Neuronal stem cell (in vitro differentiated cells): ENCODE measurements at regions not wholly inside any gene's neighbourhood (a gene's known extent, or its start where the extent isn't known, plus 50 kb on each side); places are given as distances from the start of the nearest gene placed in this dataset.

Source experiments
- DNase-seq: peaks from one replicate; pipeline ENCODE4 v3.0.0-alpha.2; 2013; ENCODE audit warnings: low spot score
- H2AFZ ChIP-seq: one replicate; pipeline ENCODE4 v1.6.1; 2013; ENCODE audit warnings: mild to moderate bottlenecking, low read length, inconsistent platforms
- H2AK5ac ChIP-seq: 2 replicates; pipeline ENCODE4 v1.6.1; 2013; ENCODE audit warnings: low read depth, mild to moderate bottlenecking, inconsistent platforms, low read length, moderate library complexity, mixed read lengths
- H2BK120ac ChIP-seq: 2 replicates; pipeline ENCODE4 v1.6.1; 2013; ENCODE audit warnings: low read depth, mild to moderate bottlenecking, inconsistent platforms, low read length, moderate library complexity, mixed read lengths
- H2BK12ac ChIP-seq: one replicate; pipeline ENCODE4 v1.6.1; 2013; ENCODE audit warnings: low read length, inconsistent platforms
- H2BK15ac ChIP-seq: 2 replicates; pipeline ENCODE4 v1.6.1; 2013; ENCODE audit warnings: mild to moderate bottlenecking, low read length, inconsistent platforms, mixed read lengths
- H2BK5ac ChIP-seq: one replicate; pipeline ENCODE4 v1.6.1; 2013; ENCODE audit warnings: inconsistent platforms, mild to moderate bottlenecking, low read length, moderate library complexity
- H3K14ac ChIP-seq: one replicate; pipeline ENCODE4 v1.6.1; 2013; ENCODE audit warnings: low read length, inconsistent platforms
- H3K18ac ChIP-seq: 2 replicates; pipeline ENCODE4 v1.6.1; 2013; ENCODE audit warnings: low read length, inconsistent platforms
- H3K23ac ChIP-seq: 2 replicates; pipeline ENCODE4 v1.6.1; 2013; ENCODE audit warnings: low read depth, mild to moderate bottlenecking, mixed read lengths, low read length, inconsistent platforms; ENCODE audit not compliant: poor library complexity
- H3K27ac ChIP-seq: replicated peaks from 3 replicates; pipeline ENCODE4 v1.5.1; 2013; ENCODE audit warnings: low read length, inconsistent platforms
- H3K27me3 ChIP-seq, 3 experiments: 2 replicates each; pipeline ENCODE4 v1.6.1; 2013; ENCODE audit warnings: low read length in 3 of 3, mild to moderate bottlenecking in 2 of 3, inconsistent platforms in 1 of 3, low read depth in 1 of 3, mixed read lengths in 1 of 3, moderate library complexity in 1 of 3; ENCODE audit not compliant: control insufficient read depth in 3 of 3, insufficient read depth in 3 of 3
- H3K36me3 ChIP-seq, 2 donors: replicated peaks in 1 of 2; 2 replicates each; pipeline ENCODE4 v1.6.1; 2013; ENCODE audit warnings: low read length in 2 of 2; ENCODE audit not compliant: control insufficient read depth in 2 of 2, insufficient read depth in 2 of 2
- H3K4ac ChIP-seq: 2 replicates; pipeline ENCODE4 v1.6.1; 2013; ENCODE audit warnings: inconsistent platforms, mild to moderate bottlenecking, low read length, moderate library complexity
- H3K4me1 ChIP-seq, 2 donors: 1 replicate in 1 of 2; 2 replicates in 1 of 2; pipeline ENCODE4 v1.6.1; 2013; ENCODE audit warnings: low read length in 2 of 2, low read depth in 1 of 2; ENCODE audit not compliant: control insufficient read depth in 2 of 2, insufficient read depth in 1 of 2
- H3K4me2 ChIP-seq: one replicate; pipeline ENCODE4 v1.6.1; 2013; ENCODE audit warnings: mild to moderate bottlenecking, low read length, inconsistent platforms; ENCODE audit not compliant: insufficient read depth, poor library complexity, severe bottlenecking
- H3K4me3 ChIP-seq, 2 donors: 2 replicates each; pipeline ENCODE4 v1.5.1; 2013; ENCODE audit warnings: low read length in 2 of 2, mild to moderate bottlenecking in 2 of 2, inconsistent platforms in 1 of 2, moderate library complexity in 1 of 2
- H3K79me1 ChIP-seq: one replicate; pipeline ENCODE4 v1.6.1; 2013; ENCODE audit warnings: low read depth, mild to moderate bottlenecking, inconsistent platforms, low read length, moderate library complexity
- H3K9ac ChIP-seq: one replicate; pipeline ENCODE4 v1.6.1; 2013; ENCODE audit warnings: mild to moderate bottlenecking, low read depth, low read length, inconsistent platforms; ENCODE audit not compliant: poor library complexity
- H3K9me3 ChIP-seq, 2 donors: replicated peaks in 1 of 2; 2 replicates each; pipeline versions ENCODE3 to v1.6.1; 2013; ENCODE audit warnings: low read length in 2 of 2, mild to moderate bottlenecking in 2 of 2, inconsistent platforms in 1 of 2, low read depth in 1 of 2, mixed read lengths in 1 of 2, moderate library complexity in 1 of 2; ENCODE audit not compliant: control insufficient read depth in 2 of 2, insufficient read depth in 1 of 2
- H4K8ac ChIP-seq: one replicate; pipeline ENCODE4 v1.6.1; 2013; ENCODE audit warnings: low read depth, mild to moderate bottlenecking, inconsistent platforms, low read length, moderate library complexity
- H4K91ac ChIP-seq: one replicate; pipeline ENCODE4 v1.6.1; 2013; ENCODE audit warnings: low read length, low read depth, mild to moderate bottlenecking, inconsistent platforms; ENCODE audit not compliant: poor library complexity
- WGBS, 2 donors: extraction: QIAGEN DNeasy Blood & Tissue Kit; methylation state at CpG; one replicate each; pipeline ENCODE4 v1.1.7; 2013; ENCODE audit warnings: missing lambda C conversion rate in 2 of 2, mixed read lengths in 1 of 2; ENCODE audit not compliant: insufficient read length in 2 of 2, insufficient replicate concordance in 1 of 2; ENCODE audit errors: extremely low coverage in 2 of 2; 5-methylcytosine and 5-hydroxymethylcytosine counted together

GRCh38 chr9:135002802-135003201 lies 84.7 kb upstream of the OLFM1 start:
- Histone ChIP-seq H3K9ac (no peak overlapping the region), H4K8ac (no peak overlapping the region)
- no CpG with 5 or more reads among the region's 4 CpGs for whole genome bisulfite sequencing, 2 donors

GRCh38 chr9:135004772-135005171 lies 82.7 kb upstream of the OLFM1 start:
- Histone ChIP-seq H3K27me3 (no peaks in the 10 kb centered on the region), H3K4me3 (no peak overlapping the region)

More at GRCh38 chr9:135002802-135003201, 84.7 kb upstream of the OLFM1 start:
- Histone ChIP-seq H3K4me1 (no peaks in the 10 kb centered on the region), H3K23ac (no peak overlapping the region), H2BK12ac (no peak overlapping the region), H4K91ac (no peak overlapping the region), H3K9me3 (peaks cover 5 to 25% of the 10 kb centered on the region in 2 donors), H3K79me1 (no peaks in the 10 kb centered on the region), H3K36me3 (no peaks in the 10 kb centered on the region), H3K18ac (no peak overlapping the region), H2BK5ac (no peak overlapping the region), H3K4ac (no peak overlapping the region), H2BK120ac (no peak overlapping the region), H3K4me3 (no peak overlapping the region), H2BK15ac (no peak overlapping the region), H3K27me3 (no peaks in the 10 kb centered on the region), H3K4me2 (no peak overlapping the region), H2AK5ac (no peak overlapping the region), H2AFZ (no peak overlapping the region), H3K27ac (no peak overlapping the region), H3K14ac (no peak overlapping the region)
- DNase-seq, result no peak

GRCh38 chr9:135006911-135007570 lies 80.4 kb upstream of the OLFM1 start:
- Histone ChIP-seq H2AFZ (no peak overlapping the region), H3K14ac (no peak overlapping the region), H3K9ac (no peak overlapping the region), H4K8ac (no peak overlapping the region), H3K4me1 (no peaks in the 10 kb centered on the region), H3K4me3 (no peak overlapping the region), H2BK15ac (no peak overlapping the region), H3K4ac (no peak overlapping the region), H3K79me1 (no peaks in the 10 kb centered on the region), H3K27ac (no peak overlapping the region), H3K4me2 (no peak overlapping the region), H3K27me3 (no peaks in the 10 kb centered on the region), H2BK5ac (no peak overlapping the region), H2BK12ac (no peak overlapping the region), H3K36me3 (no peaks in the 10 kb centered on the region), H3K18ac (no peak overlapping the region), H2AK5ac (peak overlapping the region; percentile 54), H4K91ac (no peak overlapping the region), H3K9me3 (peaks cover 0 to 3% of the 10 kb centered on the region in 2 donors), H2BK120ac (no peak overlapping the region), H3K23ac (no peak overlapping the region)
- DNase-seq, result no peak
- WGBS, 2 donors, result no CpG with 5 or more reads among the region's 19 CpGs

More at GRCh38 chr9:135004772-135005171, 82.7 kb upstream of the OLFM1 start:
- no peak overlapping the region for H4K8ac ChIP-seq
- no peak overlapping the region for H3K4ac ChIP-seq
- WGBS, 2 donors, result no CpG with 5 or more reads among the region's 2 CpGs
- no peak overlapping the region for H2AK5ac ChIP-seq
- H3K9me3 ChIP-seq, result peaks cover 5 to 14% of the 10 kb centered on the region in 2 donors
- no peak overlapping the region for H3K18ac ChIP-seq
- no peak overlapping the region for H2BK15ac ChIP-seq
- no peak for DNase-seq
- no peak overlapping the region for H3K27ac ChIP-seq
- no peak overlapping the region for H2AFZ ChIP-seq
- H3K79me1 ChIP-seq, result no peaks in the 10 kb centered on the region
- H3K14ac ChIP-seq, result no peak overlapping the region
- H3K23ac ChIP-seq, result no peak overlapping the region
- no peaks in the 10 kb centered on the region for H3K4me1 ChIP-seq
- no peak overlapping the region for H4K91ac ChIP-seq
- H2BK12ac ChIP-seq, result no peak overlapping the region
- no peak overlapping the region for H3K9ac ChIP-seq
- no peak overlapping the region for H2BK120ac ChIP-seq
- no peak overlapping the region for H2BK5ac ChIP-seq
- no peak overlapping the region for H3K4me2 ChIP-seq
- no peaks in the 10 kb centered on the region for H3K36me3 ChIP-seq

- WGBS, 2 donors, result no CpG with 5 or more reads among the region's 11 CpGs
Observed at GRCh38 chr9:135007601-135008000, 79.9 kb upstream of the OLFM1 start.

More at GRCh38 chr9:135007601-135008000, 79.9 kb upstream of the OLFM1 start:
- Histone ChIP-seq H3K27ac (no peak overlapping the region), H4K91ac (no peak overlapping the region), H3K27me3 (no peaks in the 10 kb centered on the region), H3K4me3 (no peak overlapping the region), H3K23ac (no peak overlapping the region), H2BK12ac (no peak overlapping the region), H2BK120ac (no peak overlapping the region), H3K79me1 (no peaks in the 10 kb centered on the region), H3K4ac (no peak overlapping the region), H2AFZ (no peak overlapping the region), H3K4me2 (no peak overlapping the region), H3K36me3 (no peaks in the 10 kb centered on the region), H3K9me3 (no peaks in the 10 kb centered on the region), H2BK15ac (no peak overlapping the region), H4K8ac (no peak overlapping the region), H2BK5ac (no peak overlapping the region), H3K9ac (no peak overlapping the region), H3K14ac (no peak overlapping the region), H3K18ac (peak overlapping the region; percentile 49), H2AK5ac (peak overlapping the region; percentile 30), H3K4me1 (no peaks in the 10 kb centered on the region)
- DNase-seq, result no peak
